ENCODE measurements at regions not wholly inside any gene's neighbourhood (a gene's known extent, or its start where the extent isn't known, plus 50 kb on each side); places are given as distances from the start of the nearest gene placed in this dataset.

GRCh38 chr10:53123311-53123710 lies 350.7 kb upstream of the MBL2 start:
- TF ChIP-seq POLR2A (IDR thresholded peaks at IDR 0.05), result no peak
- no peak for TF ChIP-seq CTCF (IDR thresholded peaks at IDR 0.05)
- no peaks in the 10 kb centered on the region for H3K36me3 ChIP-seq
- intact Hi-C loops (cut with DNase I), result no loop called here
- H3K4me1 ChIP-seq, result no peaks in the 10 kb centered on the region
- 49 to 81% methylated on average over 4 of the region's 4 CpGs for WGBS, 2 donors
- no peak overlapping the region for H3K4me3 ChIP-seq
- H3K27ac ChIP-seq, result no peak overlapping the region
- no peaks in the 10 kb centered on the region for H3K27me3 ChIP-seq
- no peak for DNase-seq
- H3K9me3 ChIP-seq, result no peaks in the 10 kb centered on the region

- Histone ChIP-seq H3K27me3 (no peaks in the 10 kb centered on the region), H3K27ac (no peak overlapping the region), H3K36me3 (no peaks in the 10 kb centered on the region), H3K4me3 (no peak overlapping the region), H3K9me3 (no peaks in the 10 kb centered on the region), H3K4me1 (no peaks in the 10 kb centered on the region)
- no peak for DNase-seq
- WGBS, 2 donors, result 43 to 46% methylated on average over 4 of the region's 4 CpGs
- TF ChIP-seq CTCF (IDR thresholded peaks at IDR 0.05) (no peak), POLR2A (IDR thresholded peaks at IDR 0.05) (no peak)
- intact Hi-C loops (cut with DNase I), result no loop called here
Measured at GRCh38 chr10:53122281-53122680, 349.7 kb upstream of the MBL2 start.

- H3K27me3 ChIP-seq, result no peaks in the 10 kb centered on the region
- no peak overlapping the region for H3K27ac ChIP-seq
- H3K36me3 ChIP-seq, result no peaks in the 10 kb centered on the region
- no peak overlapping the region for H3K4me3 ChIP-seq
- no peak for TF ChIP-seq CTCF (IDR thresholded peaks at IDR 0.05)
- no peak for TF ChIP-seq POLR2A (IDR thresholded peaks at IDR 0.05)
- WGBS, 2 donors, result 88 to 89% methylated on average over 2 of the region's 2 CpGs
- DNase-seq, result no peak
- peaks cover 0 to 5% (median 0%) of the 10 kb centered on the region in 3 donors for H3K9me3 ChIP-seq
- intact Hi-C loops (cut with DNase I), result no loop called here
- H3K4me1 ChIP-seq, result no peaks in the 10 kb centered on the region
Measured at GRCh38 chr10:53115660-53116059, 343.1 kb upstream of the MBL2 start.

GRCh38 chr10:53111529-53111928 lies 338.9 kb upstream of the MBL2 start:
- Histone ChIP-seq H3K36me3 (no peaks in the 10 kb centered on the region), H3K9me3 (peaks cover 0 to under 1% (median 0%) of the 10 kb centered on the region in 3 donors), H3K4me3 (no peak overlapping the region), H3K27me3 (no peaks in the 10 kb centered on the region), H3K4me1 (no peaks in the 10 kb centered on the region), H3K27ac (no peak overlapping the region)
- WGBS, 2 donors, result 64 to 82% methylated on average over 2 to 3 of the region's 5 CpGs
- intact Hi-C loops (cut with DNase I), result no loop called here
- TF ChIP-seq POLR2A (IDR thresholded peaks at IDR 0.05), result no peak
- no peak for TF ChIP-seq CTCF (IDR thresholded peaks at IDR 0.05)
- DNase-seq, result no peak

- no peak overlapping the region for H3K4me3 ChIP-seq
- no peaks in the 10 kb centered on the region for H3K9me3 ChIP-seq
- no peak overlapping the region for H3K27ac ChIP-seq
- DNase-seq, result no peak
- TF ChIP-seq CTCF (IDR thresholded peaks at IDR 0.05) (no peak), POLR2A (IDR thresholded peaks at IDR 0.05) (no peak)
- intact Hi-C loops (cut with DNase I), result no loop called here
- WGBS, 2 donors, result 34 to 41% methylated on average over 2 of the region's 2 CpGs
- no peaks in the 10 kb centered on the region for H3K27me3 ChIP-seq
- H3K36me3 ChIP-seq, result no peaks in the 10 kb centered on the region
- H3K4me1 ChIP-seq, result no peaks in the 10 kb centered on the region
Measured at GRCh38 chr10:53109320-53109719, 336.7 kb upstream of the MBL2 start.

Data from esophagus squamous epithelium (tissue), 5 donors.